Brain microvascular endothelial cell (primary cell): ENCODE measurements at regions not wholly inside any gene's neighbourhood (a gene's known extent, or its start where the extent isn't known, plus 50 kb on each side); places are given as distances from the start of the nearest gene placed in this dataset.

Experiments
- DNase-seq: peaks from one replicate; pipeline ENCODE4 v3.0.0-alpha.2; 2020
- H3K27ac ChIP-seq: fragments of 250-450 bp; sonication (Bioruptor Pico); 2 replicates; pipeline ENCODE4 v1.5.1; 2020; ENCODE audit warnings: mild to moderate bottlenecking, moderate library complexity
- H3K27me3 ChIP-seq: fragments of 250-450 bp; sonication (Bioruptor Pico); replicated peaks from 2 replicates; pipeline ENCODE4 v1.5.1; 2020; ENCODE audit warnings: mild to moderate bottlenecking
- H3K36me3 ChIP-seq: fragments of 250-450 bp; sonication (Bioruptor Pico); replicated peaks from 2 replicates; pipeline ENCODE4 v1.5.1; 2020; ENCODE audit warnings: mild to moderate bottlenecking
- H3K4me3 ChIP-seq: 2 replicates; pipeline ENCODE4 v1.5.1; 2011; ENCODE audit warnings: low read depth, mild to moderate bottlenecking, control low read depth, low read length, moderate library complexity
- in situ Hi-C: cut with HindIII; loops from 2 replicates; pipeline ENCODE4 v1.10.0; 2017; ENCODE audit warnings: low sequenced_read_pairs, low pct_ligation_motif_present
- TF ChIP-seq, protein P1 (sequence below): IDR thresholded peaks from 2 replicates; pipeline ENCODE4 v1.5.1; 2011; ENCODE audit warnings: low read depth, mild to moderate bottlenecking, moderate library complexity, low read length, control low read depth, inconsistent platforms; ENCODE audit errors: missing control alignments

GRCh38 chr18:40407909-40408308 is 1547.1 kb upstream of the PIK3C3 start:
- no peak overlapping the region for H3K27ac ChIP-seq
- no peak overlapping the region for H3K4me3 ChIP-seq
- no peaks in the 10 kb centered on the region for H3K36me3 ChIP-seq
- in situ Hi-C loops: no loop called here
- TF ChIP-seq, protein P1, sequence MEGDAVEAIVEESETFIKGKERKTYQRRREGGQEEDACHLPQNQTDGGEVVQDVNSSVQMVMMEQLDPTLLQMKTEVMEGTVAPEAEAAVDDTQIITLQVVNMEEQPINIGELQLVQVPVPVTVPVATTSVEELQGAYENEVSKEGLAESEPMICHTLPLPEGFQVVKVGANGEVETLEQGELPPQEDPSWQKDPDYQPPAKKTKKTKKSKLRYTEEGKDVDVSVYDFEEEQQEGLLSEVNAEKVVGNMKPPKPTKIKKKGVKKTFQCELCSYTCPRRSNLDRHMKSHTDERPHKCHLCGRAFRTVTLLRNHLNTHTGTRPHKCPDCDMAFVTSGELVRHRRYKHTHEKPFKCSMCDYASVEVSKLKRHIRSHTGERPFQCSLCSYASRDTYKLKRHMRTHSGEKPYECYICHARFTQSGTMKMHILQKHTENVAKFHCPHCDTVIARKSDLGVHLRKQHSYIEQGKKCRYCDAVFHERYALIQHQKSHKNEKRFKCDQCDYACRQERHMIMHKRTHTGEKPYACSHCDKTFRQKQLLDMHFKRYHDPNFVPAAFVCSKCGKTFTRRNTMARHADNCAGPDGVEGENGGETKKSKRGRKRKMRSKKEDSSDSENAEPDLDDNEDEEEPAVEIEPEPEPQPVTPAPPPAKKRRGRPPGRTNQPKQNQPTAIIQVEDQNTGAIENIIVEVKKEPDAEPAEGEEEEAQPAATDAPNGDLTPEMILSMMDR: no peak
- DNase-seq: no peak
- no peaks in the 10 kb centered on the region for H3K27me3 ChIP-seq

DNA sequence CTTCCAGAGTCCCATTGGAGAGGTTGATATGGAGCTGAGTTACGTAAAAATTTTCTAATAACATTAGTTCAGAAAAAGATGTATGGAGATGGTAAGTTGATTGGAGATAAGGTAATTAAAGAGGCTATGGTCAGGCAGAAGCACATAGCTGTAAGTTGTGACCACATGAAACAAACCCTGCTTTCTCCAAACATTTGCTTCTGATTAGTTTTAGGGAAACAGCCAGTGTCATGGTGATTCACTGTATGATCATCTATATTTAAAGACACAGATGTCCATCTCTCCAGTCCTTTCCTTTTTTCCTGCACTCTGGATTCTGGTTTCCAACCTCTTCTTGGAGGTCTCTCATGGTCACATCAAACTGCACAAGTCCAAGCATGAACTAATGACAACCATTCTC is 1550.8 kb upstream of the PIK3C3 start:
- DNase-seq: no peak

GRCh38 chr18:40402052-40402451 is 1553.0 kb upstream of the PIK3C3 start:
- Histone ChIP-seq H3K27ac (no peak overlapping the region), H3K4me3 (no peak overlapping the region), H3K36me3 (no peaks in the 10 kb centered on the region), H3K27me3 (no peaks in the 10 kb centered on the region)
- TF ChIP-seq, protein P1: no peak
- DNase-seq: no peak
- in situ Hi-C loops: no loop called here

More for the DNA sequence above, 1550.8 kb upstream of the PIK3C3 start:
- no peak overlapping the region for H3K27ac ChIP-seq
- TF ChIP-seq, protein P1: no peak
- in situ Hi-C loops: no loop called here
- H3K4me3 ChIP-seq: no peak overlapping the region
- no peaks in the 10 kb centered on the region for H3K27me3 ChIP-seq
- no peaks in the 10 kb centered on the region for H3K36me3 ChIP-seq

- no peaks in the 10 kb centered on the region for H3K27me3 ChIP-seq
- no peaks in the 10 kb centered on the region for H3K36me3 ChIP-seq
- TF ChIP-seq, protein P1: no peak
- in situ Hi-C loops: no loop called here
- H3K4me3 ChIP-seq: no peak overlapping the region
- DNase-seq: no peak
- no peak overlapping the region for H3K27ac ChIP-seq
Measured at GRCh38 chr18:40388121-40388520, 1566.9 kb upstream of the PIK3C3 start.

DNA sequence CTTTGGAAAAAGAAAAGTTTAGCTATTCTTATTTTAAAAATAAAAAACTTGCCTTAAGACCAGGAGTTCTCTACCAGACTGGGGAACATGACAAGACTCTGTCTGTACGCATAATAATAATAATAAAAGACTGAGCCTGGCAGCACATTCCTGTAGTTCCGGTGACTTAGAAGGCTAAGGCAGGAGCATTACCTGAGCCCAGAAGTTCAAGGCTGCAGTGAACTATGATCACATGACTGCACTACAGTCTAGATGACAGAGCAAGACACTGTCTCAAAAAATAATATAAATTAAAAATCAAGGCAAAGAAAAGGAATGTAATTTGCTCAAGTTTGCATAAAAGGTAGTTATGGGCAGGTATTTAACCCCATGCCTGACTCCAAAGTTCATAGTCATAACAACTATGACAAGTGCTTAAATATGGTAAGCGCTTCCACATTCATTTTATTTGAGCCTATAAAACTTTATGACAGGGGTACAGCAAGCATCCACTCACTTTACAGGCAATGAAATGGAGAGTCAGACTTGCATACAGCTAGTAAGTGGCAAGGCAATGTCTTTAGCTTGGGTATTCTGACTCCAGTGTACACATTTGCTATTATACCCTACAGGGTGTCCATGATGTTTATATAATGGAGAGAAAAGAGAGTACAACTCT is 1567.8 kb upstream of the PIK3C3 start:
- DNase-seq: no peak
- no peak overlapping the region for H3K4me3 ChIP-seq
- in situ Hi-C loops: no loop called here
- no peak overlapping the region for H3K27ac ChIP-seq
- no peaks in the 10 kb centered on the region for H3K36me3 ChIP-seq
- TF ChIP-seq, protein P1: no peak
- H3K27me3 ChIP-seq: no peaks in the 10 kb centered on the region

GRCh38 chr18:40382197-40382596 is 1572.8 kb upstream of the PIK3C3 start:
- in situ Hi-C loops: no loop called here
- no peak overlapping the region for H3K27ac ChIP-seq
- no peak for DNase-seq
- no peaks in the 10 kb centered on the region for H3K36me3 ChIP-seq
- H3K4me3 ChIP-seq: no peak overlapping the region
- no peaks in the 10 kb centered on the region for H3K27me3 ChIP-seq
- TF ChIP-seq, protein P1: no peak
